Dedifferentiated amniotic fluid mesenchymal stem cell (primary cell): ENCODE measurements at regions not wholly inside any gene's neighbourhood (a gene's known extent, or its start where the extent isn't known, plus 50 kb on each side); places are given as distances from the start of the nearest gene placed in this dataset.

Experiments used
- DNase-seq: peaks from one replicate; pipeline ENCODE4 v3.0.0-alpha.2; 2016; ENCODE audit errors: extremely low spot score

- no peak for DNase-seq
Measured at GRCh38 chr1:199959775-199960110, 67.8 kb upstream of the NR5A2 start.

GRCh38 chr1:199970125-199970524 is 57.4 kb upstream of the NR5A2 start:
- DNase-seq, result no peak

GRCh38 chr1:199976496-199977144 is 50.9 kb upstream of the NR5A2 start:
- no peak for DNase-seq
